ENCODE measurements at regions not wholly inside any gene's neighbourhood (a gene's known extent, or its start where the extent isn't known, plus 50 kb on each side); places are given as distances from the start of the nearest gene placed in this dataset.

GRCh38 chr6:124885171-124885570, 77.1 kb upstream of the RNF217 start:
- Histone ChIP-seq H3K9me3 (ENCODE audit: control insufficient read depth, insufficient read depth, low read depth, low read length) (no peaks in the 10 kb centered on the region), H3K4me1 (ENCODE audit: control insufficient read depth, insufficient read depth, low read length) (0 out of 2 replicates have a peak, but pooled peaks cover 10% of the 10 kb centered on the region), H3K4me3 (ENCODE audit: low read depth, low read length) (no peak overlapping the region), H3K27ac (ENCODE audit: extremely low read depth, low read depth, low read length) (no peak overlapping the region), H3K36me3 (ENCODE audit: control insufficient read depth in 2 of 2, insufficient read depth in 1 of 2, low read length in 2 of 2) (no peaks in the 10 kb centered on the region)
- ChIA-PET POLR2A (no interaction called here), CTCF (interaction anchor here (1.6 kb wide), 1 partner anchor 15 kb away, joined by 5 read pairs; no protein-coding TSS in a partner anchor)
- TF ChIP-seq ZNF501 (tag by site-specific recombination; IDR thresholded peaks at IDR 0.05): no peak

GRCh38 chr6:124887872-124888580, 74.2 kb upstream of the RNF217 start:
- Histone ChIP-seq H3K9me3 (ENCODE audit: control insufficient read depth, insufficient read depth, low read depth, low read length) (no peaks in the 10 kb centered on the region), H3K4me1 (ENCODE audit: control insufficient read depth, insufficient read depth, low read length) (0 out of 2 replicates have a peak, but pooled peaks cover 7% of the 10 kb centered on the region), H3K27ac (ENCODE audit: extremely low read depth, low read depth, low read length) (no peak overlapping the region), H3K36me3 (ENCODE audit: control insufficient read depth in 2 of 2, insufficient read depth in 1 of 2, low read length in 2 of 2) (no peaks in the 10 kb centered on the region), H3K4me3 (ENCODE audit: low read depth, low read length) (no peak overlapping the region)
- peak; percentile 64 for TF ChIP-seq ZNF350 (tag by site-specific recombination; IDR thresholded peaks at IDR 0.05)
- no peak for TF ChIP-seq OSR2 (tag by site-specific recombination; IDR thresholded peaks at IDR 0.05)
- POLR2A ChIA-PET: no interaction called here
- CTCF ChIA-PET: interaction anchor here (0.6 to 2.2 kb wide), 2 partner anchors 78 to 226 kb away, joined by 3 to 9 read pairs; no protein-coding TSS in a partner anchor

- Histone ChIP-seq H3K4me1 (ENCODE audit: control insufficient read depth, insufficient read depth, low read length) (0 out of 2 replicates have a peak, but pooled peaks cover 6% of the 10 kb centered on the region), H3K9me3 (ENCODE audit: control insufficient read depth, insufficient read depth, low read depth, low read length) (no peaks in the 10 kb centered on the region), H3K4me3 (ENCODE audit: low read depth, low read length) (no peak overlapping the region), H3K36me3 (ENCODE audit: control insufficient read depth in 2 of 2, insufficient read depth in 1 of 2, low read length in 2 of 2) (no peaks in the 10 kb centered on the region), H3K27ac (ENCODE audit: extremely low read depth, low read depth, low read length) (no peak overlapping the region)
- TF ChIP-seq PRDM1 (tag by site-specific recombination; IDR thresholded peaks at IDR 0.05) (peak; percentile 53; the same call in 1 of the 2 replicates), ELK4 (IDR thresholded peaks at IDR 0.05; ENCODE audit: borderline replicate concordance, low read depth, low read length) (no peak)
- CTCF ChIA-PET: interaction anchor here (0.6 to 2.2 kb wide), 5 partner anchors 20 to 460 kb away, joined by 3 to 9 read pairs (median 3); no protein-coding TSS in a partner anchor
- POLR2A ChIA-PET: no interaction called here
These were observed 73.5 kb upstream of the RNF217 start for GRCh38 chr6:124888581-124889371.

GRCh38 chr6:124901084-124901483, 61.2 kb upstream of the RNF217 start:
- no peak overlapping the region for H3K27ac ChIP-seq (ENCODE audit: extremely low read depth, low read depth, low read length)
- H3K36me3 ChIP-seq (ENCODE audit: control insufficient read depth in 2 of 2, insufficient read depth in 1 of 2, low read length in 2 of 2): no peaks in the 10 kb centered on the region
- no peaks in the 10 kb centered on the region for H3K9me3 ChIP-seq (ENCODE audit: control insufficient read depth, insufficient read depth, low read depth, low read length)
- ChIA-PET POLR2A (no interaction called here), CTCF (interaction anchor here (0.6 to 1.5 kb wide), 2 partner anchors 11 to 31 kb away, joined by 3 read pairs; no protein-coding TSS in a partner anchor)
- no peaks in the 10 kb centered on the region for H3K4me1 ChIP-seq (ENCODE audit: control insufficient read depth, insufficient read depth, low read length)
- no peak overlapping the region for H3K4me3 ChIP-seq (ENCODE audit: low read depth, low read length)
- TF ChIP-seq ZNF140 (tag by site-specific recombination; IDR thresholded peaks at IDR 0.05) (no peak), ZNF2 (tag by site-specific recombination; IDR thresholded peaks at IDR 0.05) (no peak), ZNF366 (tag by site-specific recombination; conservative IDR thresholded peaks at IDR 0.05) (no peak), ZNF629 (tag by site-specific recombination; IDR thresholded peaks at IDR 0.05) (no peak), OVOL3 (tag by site-specific recombination; IDR thresholded peaks at IDR 0.05) (no peak), ZNF623 (tag by site-specific recombination; IDR thresholded peaks at IDR 0.05) (no peak), ZIC2 (tag by site-specific recombination; IDR thresholded peaks at IDR 0.05) (no peak), SETDB1 (IDR thresholded peaks at IDR 0.05; ENCODE audit: insufficient read length, low read length) (no peak)

Data from HEK293 (cell line).